ENCODE measurements at regions not wholly inside any gene's neighbourhood (a gene's known extent, or its start where the extent isn't known, plus 50 kb on each side); places are given as distances from the start of the nearest gene placed in this dataset.

GRCh38 chr16:87552072-87552718 is 50.1 kb upstream of the JPH3 start:
- DNase-seq (ENCODE audit: low read depth in 1 of 2, low spot score in 1 of 2), result no peak
- in situ Hi-C loops (cut with HindIII; ENCODE audit: low pct_unique_long_range_greater_than_20kb, low sequenced_read_pairs), result no loop called here
- no peak for TF ChIP-seq JUND (IDR thresholded peaks at IDR 0.05; ENCODE audit: low read depth)

DNA sequence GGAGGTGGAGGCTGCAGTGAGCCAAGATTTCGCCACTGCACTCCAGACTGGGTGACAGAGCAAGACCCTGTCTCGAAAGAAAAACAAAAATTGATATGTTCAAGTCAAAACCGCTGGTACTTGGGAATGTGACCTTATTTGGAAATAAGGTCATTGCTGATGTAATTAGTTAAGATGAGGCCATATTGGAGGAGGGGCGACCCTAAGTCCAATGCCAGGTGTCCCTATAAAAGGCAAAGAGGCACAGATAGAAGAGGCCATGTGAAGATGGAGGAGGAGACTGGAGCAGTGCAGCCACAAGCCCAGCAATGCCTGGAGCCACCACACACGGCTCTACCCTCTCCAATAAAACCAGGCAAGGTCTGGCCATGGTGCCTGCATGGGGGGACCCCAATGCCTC is 50.8 kb upstream of the JPH3 start:
- DNase-seq (ENCODE audit: low read depth in 1 of 2, low spot score in 1 of 2), result no peak
- no peak for TF ChIP-seq JUND (IDR thresholded peaks at IDR 0.05; ENCODE audit: low read depth)
- in situ Hi-C loops (cut with HindIII; ENCODE audit: low pct_unique_long_range_greater_than_20kb, low sequenced_read_pairs), result no loop called here

GRCh38 chr16:87550495-87550961 is 51.8 kb upstream of the JPH3 start:
- TF ChIP-seq JUND (IDR thresholded peaks at IDR 0.05; ENCODE audit: low read depth), result no peak
- DNase-seq (ENCODE audit: low read depth in 1 of 2, low spot score in 1 of 2), result peak; percentile 39 to 73
- in situ Hi-C loops (cut with HindIII; ENCODE audit: low pct_unique_long_range_greater_than_20kb, low sequenced_read_pairs), result no loop called here

DNA sequence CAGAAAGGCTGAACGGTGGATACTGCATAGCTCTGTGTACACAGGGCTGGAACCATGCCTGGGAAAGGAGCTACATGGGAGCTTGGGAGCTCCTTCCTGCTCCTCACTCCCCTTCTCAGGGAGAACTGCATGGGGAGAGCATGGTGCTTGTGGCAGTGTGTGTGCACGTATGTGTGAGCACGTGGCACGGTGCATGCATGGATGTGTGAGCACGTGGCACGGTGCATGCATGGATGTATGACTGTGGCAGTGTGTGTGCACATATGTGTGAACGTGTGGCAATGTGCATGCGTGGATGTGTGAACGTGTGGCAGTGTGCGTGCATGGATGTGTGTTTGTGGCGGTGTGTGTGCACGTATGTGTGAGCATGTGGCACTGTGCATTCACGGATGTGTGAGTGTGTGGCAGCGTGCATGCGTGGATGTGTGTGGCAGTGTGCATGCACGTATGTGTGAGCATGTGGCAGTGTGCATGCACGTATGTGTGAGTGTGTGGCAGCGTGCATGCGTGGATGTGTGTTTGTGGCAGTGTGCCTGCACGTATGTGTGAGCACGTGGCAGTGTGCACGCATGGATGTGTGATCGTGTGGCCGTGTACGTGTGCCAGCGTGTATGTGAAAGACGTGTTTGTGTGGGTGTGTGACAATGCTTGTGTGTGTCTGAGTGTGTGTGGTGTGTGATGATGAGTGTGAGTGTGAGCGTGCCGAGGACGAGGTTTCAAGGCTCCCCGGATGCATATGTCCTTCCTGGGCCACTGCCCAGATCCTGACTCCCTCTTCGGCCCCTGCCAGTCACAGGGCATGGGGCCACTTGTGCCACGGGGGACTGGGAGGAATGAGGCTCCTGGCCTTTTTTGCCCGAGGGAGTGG is 52.4 kb upstream of the JPH3 start:
- in situ Hi-C loops (cut with HindIII; ENCODE audit: low pct_unique_long_range_greater_than_20kb, low sequenced_read_pairs), result no loop called here

DNA sequence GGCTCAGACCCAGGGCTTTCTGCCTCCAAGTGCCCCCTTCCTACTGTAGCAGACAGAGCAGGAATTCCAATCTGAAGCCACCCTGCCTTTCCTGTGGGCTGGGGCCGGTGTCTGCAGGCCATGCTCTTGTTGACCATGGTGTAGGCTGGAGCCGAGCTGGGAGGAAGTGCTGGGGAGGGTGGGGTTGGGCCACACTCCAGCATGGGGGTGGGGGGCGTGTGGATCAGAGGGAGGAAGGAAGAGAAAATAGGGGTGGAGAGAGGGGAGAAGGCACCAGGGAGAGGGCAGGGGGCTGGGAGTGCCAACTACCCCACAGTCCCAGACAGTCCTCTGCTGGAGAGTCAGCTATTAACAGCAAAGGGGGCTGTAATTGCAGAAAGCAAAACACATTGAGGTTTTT is 54.3 kb upstream of the JPH3 start:
- DNase-seq (ENCODE audit: low read depth in 1 of 2, low spot score in 1 of 2), result no peak
- no peak for TF ChIP-seq JUND (IDR thresholded peaks at IDR 0.05; ENCODE audit: low read depth)
- in situ Hi-C loops (cut with HindIII; ENCODE audit: low pct_unique_long_range_greater_than_20kb, low sequenced_read_pairs), result no loop called here

More for the DNA sequence above, 52.4 kb upstream of the JPH3 start:
- DNase-seq (ENCODE audit: low read depth in 1 of 2, low spot score in 1 of 2), result no peak
- no peak for TF ChIP-seq JUND (IDR thresholded peaks at IDR 0.05; ENCODE audit: low read depth)

GRCh38 chr16:87543436-87544191 is 50.8 kb upstream of the ZCCHC14 start:
- TF ChIP-seq JUND (IDR thresholded peaks at IDR 0.05; ENCODE audit: low read depth), result no peak
- in situ Hi-C loops (cut with HindIII; ENCODE audit: low pct_unique_long_range_greater_than_20kb, low sequenced_read_pairs), result no loop called here
- DNase-seq (ENCODE audit: low read depth in 1 of 2, low spot score in 1 of 2), result no peak

- no peak for DNase-seq (ENCODE audit: low read depth in 1 of 2, low spot score in 1 of 2)
- in situ Hi-C loops (cut with HindIII; ENCODE audit: low pct_unique_long_range_greater_than_20kb, low sequenced_read_pairs), result no loop called here
- no peak for TF ChIP-seq JUND (IDR thresholded peaks at IDR 0.05; ENCODE audit: low read depth)
These were observed 49.8 kb upstream of the ZCCHC14 start for GRCh38 chr16:87542531-87543102.
